SHP77 treated with DMSO at 0.1 percent for 48 hours (cell line): ENCODE measurements at regions not wholly inside any gene's neighbourhood (a gene's known extent, or its start where the extent isn't known, plus 50 kb on each side); places are given as distances from the start of the nearest gene placed in this dataset.
A peak's percentile ranks its signal among the peaks of the same experiment; 100 is the strongest.

Experiments used
- DNase-seq: peaks from one replicate; lab custom pipeline; 2025; lab: John Stamatoyannopoulos, UW

DNA sequence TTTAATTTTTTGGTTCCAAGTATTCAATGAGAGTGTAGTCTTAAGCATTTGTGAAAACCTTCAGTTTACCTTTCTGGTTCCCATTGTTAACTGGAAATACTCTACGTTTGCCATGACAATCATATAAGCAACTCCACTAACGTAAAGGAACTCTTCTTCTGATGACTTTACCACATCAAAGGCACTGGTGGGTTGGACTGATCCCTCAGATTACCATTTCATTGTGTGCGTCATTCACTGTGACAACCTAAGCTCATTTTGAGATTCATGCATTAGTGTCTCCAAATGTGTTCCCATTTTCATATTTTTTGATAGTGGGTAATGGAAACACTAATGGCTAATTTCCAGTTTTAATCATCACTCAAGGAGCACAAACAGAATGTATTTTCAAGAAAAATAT, 119.9 kb upstream of the COL1A2 start:
- no peak for DNase-seq

DNA sequence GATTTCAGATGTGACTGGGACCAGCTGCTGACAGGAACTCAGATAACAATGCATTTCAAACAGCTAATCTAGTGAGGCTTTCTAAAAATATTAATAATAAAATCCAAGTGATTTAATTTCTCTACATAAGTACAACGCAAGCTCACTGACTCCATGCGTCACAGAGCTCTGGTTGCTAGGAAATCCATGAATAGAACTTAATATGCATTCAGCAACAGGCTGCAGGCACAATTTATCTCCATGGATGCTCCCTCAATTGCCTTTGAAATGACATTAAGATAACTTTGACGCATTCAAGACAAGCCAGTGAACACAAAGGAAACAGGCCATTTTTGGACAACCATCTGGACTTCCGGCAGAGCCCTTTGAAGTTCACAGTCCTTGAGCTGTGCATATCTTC, 118.7 kb upstream of the COL1A2 start:
- no peak for DNase-seq

DNA sequence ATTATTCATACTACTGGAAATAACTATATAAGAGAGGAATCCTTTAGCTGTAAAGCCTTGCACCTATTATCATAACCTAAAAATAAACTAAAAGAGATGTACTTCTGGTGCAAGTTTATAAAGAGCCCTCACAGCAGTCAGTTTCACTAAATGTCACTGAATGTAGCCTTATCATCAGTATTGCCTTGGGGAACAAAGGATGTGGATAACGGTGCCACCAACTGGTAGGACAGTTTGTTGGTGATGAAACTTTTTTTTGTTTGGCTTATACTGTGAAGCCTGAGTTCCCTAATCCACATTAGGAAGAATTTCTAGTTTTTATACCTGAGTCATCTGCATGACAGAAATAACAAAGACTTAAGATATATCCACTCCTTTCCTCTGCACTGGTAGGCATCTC, 117.9 kb upstream of the COL1A2 start:
- no peak for DNase-seq

DNA sequence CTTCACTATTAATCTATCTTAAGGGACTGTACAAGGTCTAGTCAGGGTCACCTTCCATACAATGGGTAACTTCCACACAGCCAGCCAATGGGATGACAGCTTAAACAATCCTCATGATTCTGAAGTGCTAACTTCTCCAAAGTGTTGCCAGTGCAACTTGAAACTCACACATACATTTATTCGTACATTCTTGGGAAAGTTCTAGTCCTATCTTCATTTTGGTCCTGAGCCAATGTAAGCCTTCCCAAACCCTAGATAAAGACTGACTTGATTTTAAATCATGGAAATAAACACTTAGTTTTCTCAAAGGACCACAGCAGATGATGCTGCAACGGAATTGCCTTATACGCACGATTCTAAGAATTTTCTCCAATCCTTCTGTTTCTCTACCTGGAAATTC, 117.5 kb upstream of the COL1A2 start:
- no peak for DNase-seq

DNA sequence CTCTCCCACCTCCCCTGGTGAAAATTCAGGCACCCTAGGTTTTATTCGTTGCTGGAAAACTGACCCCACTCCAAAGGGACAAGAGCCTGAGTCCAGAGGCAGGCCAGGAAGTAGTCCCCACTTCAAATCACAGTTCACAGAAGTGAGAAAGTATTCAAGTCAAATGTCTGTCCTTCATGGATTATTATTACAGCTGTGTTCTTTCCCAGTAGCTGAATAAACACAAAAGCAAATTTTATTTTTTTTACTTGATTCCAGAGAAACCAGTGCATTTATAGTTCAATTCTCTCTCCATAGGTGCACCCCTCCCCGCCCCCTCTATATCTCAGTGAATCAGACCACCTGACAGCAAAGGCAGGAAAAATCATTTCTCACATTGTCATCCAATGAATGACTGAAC, 113.8 kb upstream of the COL1A2 start:
- DNase-seq: no peak

DNA sequence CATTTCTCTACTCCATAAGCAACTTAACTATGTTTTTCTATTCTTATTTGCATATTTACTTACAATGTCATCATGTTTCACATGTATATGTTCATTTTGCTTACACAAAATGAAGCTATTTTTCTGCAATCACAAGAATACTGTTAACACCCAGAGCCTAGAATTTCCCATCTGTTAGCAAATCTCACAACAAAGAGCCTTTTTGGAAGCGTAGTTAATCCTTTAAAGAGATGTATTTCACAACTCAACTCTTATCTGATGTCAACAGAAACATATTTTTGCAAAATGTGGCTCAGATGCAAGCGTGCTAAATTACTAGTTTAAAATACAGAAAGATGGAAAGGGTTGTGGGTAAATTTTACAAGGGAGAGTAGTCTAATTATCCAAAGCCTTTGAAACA, 110.6 kb upstream of the COL1A2 start:
- DNase-seq: no peak

DNA sequence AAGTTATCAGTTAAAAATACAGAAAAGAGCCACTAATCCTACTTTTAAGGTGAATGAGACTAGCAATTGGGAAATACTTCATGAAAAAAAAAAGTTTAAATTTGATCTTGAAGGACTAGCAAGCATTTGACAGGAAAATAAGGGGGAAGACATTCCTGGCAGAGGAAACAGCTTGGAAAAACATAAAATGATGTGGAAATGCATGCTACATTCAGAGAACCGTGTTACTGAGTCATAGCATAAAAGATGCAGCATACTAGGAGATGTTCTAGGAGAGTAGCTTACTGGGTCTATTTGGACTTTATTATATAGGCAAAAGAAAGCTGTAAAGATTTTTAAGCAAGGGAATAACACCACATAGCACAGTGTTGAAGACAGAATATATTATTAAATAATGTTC, 108.6 kb upstream of the COL1A2 start:
- DNase-seq: no peak

DNA sequence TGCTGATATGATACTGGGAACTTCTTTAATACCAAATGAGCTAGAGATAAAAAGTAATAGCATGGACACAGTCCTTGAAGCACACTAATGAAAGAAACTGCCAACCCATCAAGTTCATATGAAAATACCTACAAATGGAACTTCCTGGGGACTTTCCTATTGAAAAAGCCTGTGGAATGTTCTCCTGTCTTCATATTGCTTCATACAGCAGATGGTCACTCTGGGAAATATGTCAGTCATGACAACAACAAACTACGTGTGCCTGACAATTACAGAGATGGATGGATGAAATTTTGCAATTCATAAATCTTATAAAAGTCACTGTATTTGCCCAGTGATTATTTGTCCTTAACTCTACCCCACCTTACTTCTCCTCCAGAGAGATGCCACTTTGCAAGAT, 106.6 kb upstream of the COL1A2 start:
- no peak for DNase-seq

DNA sequence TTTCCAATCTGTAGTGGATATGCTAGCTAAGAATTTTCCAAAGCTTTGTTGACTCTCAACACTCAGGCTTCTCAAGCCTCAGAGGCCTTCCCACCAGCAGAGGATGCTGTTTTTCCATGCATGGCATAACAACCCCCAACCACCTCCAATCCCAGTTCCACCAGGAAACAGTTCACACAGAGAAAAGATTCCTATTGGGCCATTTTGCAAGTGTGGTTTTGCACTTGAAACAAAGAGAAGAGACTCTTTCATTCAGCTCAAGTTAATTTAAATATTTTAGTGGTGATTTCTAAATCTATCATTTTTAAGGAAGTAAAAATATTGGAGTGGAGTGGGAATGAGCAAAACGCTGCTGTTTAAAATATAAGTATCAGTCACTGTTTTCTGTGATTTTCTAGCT, 105.6 kb upstream of the COL1A2 start:
- peak; percentile 44 for DNase-seq

DNA sequence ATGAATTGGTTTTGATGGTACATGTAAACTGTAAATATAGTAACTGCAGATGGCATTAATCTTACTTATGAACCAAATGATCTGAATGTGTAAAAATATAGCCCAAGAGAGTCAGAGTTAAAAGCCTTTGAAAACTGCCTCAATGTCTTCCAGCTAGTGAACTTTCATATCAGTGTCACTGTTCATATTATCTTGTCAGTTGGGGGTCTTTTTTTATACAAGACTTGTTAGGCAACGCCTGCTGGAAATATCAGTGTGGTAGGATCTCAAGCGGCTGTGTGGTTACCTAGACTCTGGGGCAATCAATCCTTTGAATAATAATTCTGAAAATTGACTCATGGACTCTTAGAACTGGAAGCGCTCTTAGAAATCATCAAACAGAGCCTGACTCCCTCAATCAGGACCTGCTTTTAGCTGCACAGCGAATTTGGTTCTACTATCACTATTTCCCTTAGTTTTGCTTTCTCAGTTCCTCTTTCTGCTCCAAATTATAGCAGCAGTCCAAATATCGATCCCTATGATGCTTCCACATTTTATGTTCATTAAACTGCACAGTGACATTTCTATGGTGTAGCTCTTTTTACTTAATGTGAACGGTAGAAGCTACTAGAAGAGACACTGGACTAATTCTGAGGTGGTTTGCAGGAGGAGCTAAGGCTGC, 100.1 kb upstream of the COL1A2 start:
- DNase-seq: no peak

DNA sequence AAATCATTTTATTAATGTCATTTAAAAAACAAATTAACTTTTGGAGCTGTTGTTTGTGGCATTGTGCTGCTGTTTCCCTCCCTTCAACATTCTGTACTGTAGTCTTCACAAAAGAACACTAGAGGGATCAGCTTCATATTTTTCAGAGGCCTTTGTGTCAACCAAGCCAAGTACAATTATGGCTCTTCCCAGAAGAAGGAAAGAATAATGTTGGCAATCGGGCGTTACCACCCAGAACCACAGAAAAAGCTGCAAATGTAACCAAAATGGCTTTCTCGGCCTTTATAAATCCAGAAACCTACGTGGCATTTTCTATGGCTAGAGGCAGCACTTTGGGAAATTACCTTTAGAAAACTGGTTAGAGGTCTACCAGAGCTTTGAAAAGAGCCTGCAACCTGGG, 98.8 kb upstream of the COL1A2 start:
- DNase-seq: peak; percentile 40

DNA sequence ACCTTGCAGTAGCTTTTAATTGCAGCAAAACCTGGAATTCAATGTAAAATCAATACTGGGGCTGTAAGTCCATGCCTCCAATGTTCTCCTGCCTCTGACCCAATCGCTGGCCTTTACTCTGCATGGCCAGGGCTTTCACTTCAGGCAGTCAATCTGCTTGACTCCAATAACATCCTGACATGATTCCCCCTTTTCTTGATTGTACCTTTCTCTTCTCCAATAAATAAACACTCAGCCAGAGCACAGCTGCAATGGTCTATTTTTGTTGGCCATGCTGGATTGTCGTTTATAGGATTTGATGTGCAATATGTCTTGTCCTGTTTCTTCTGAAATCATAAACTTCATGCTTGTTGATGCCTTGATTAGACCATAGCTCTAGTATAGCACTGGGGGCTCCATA, 97.8 kb upstream of the COL1A2 start:
- DNase-seq: no peak

DNA sequence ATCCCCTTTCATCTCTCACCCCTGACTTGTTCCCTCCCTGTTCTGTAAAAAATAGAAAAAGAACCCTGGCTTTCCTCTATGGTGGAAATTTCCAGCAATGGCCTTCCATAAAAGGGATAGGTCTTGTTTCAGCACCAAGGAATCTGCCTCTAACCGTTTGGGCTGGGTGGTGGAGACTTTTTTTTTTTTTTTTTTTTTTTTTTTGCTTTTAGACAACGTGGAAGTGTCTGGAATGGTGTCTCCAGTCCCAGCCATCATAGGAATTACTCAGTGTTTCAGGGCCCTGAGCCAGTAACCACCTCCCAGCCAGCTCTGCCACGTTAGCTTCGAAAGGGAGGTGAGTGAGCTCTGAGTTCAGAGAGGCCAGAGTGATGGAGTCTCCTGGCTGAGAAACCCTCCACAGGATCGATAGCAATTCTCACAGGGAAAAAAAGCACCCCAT, 97.3 kb upstream of the COL1A2 start:
- no peak for DNase-seq

DNA sequence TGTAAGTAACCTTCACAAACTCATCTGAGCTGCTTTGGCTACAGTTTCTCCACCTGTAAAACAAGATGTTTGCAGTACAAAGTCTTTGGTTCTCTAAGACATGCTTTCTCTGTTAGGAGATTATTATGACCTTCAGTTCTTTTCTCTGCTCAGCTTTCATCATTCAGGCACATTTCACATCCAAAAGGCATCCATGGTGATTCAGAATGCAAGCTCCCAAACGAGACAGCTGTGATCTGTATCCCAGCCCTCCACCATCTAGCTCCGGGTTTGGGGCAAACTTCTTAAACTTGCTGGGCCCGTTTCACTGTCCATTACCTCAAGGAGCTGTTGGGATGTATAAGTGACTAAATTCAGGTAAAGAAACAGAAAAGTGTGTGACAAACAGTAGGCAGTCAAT, 95.8 kb upstream of the COL1A2 start:
- DNase-seq: no peak

DNA sequence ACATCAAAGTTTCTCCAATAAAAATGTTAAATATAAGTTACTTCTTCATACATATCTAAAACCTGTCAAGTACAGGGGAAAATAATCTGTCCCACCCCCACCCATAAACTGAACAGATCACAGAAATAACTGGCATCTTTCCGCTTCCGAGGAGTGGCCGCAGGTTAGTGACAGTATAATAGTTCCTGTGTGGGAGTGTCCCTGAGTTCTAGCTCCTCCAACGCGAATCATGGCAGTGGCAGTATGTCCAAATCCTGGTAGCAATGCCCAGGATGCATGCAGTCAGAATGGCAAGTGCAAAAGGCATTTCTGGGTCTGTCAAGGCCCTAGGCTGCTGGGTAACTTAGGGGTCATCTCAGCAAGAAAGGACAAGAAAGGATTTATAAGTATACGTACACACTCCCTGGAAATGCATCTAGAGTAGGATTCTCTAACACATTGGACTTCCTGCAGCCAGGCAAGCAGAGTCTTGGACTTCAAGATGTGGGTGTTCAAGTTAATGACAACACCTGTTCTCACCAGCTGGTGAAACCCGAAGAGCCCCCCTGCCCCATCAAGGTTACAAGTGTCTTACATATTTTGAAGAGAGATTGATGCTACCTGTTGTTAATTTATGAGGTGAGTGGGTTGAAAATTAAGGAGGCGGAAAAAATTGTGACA, 94.4 kb upstream of the COL1A2 start:
- no peak for DNase-seq

DNA sequence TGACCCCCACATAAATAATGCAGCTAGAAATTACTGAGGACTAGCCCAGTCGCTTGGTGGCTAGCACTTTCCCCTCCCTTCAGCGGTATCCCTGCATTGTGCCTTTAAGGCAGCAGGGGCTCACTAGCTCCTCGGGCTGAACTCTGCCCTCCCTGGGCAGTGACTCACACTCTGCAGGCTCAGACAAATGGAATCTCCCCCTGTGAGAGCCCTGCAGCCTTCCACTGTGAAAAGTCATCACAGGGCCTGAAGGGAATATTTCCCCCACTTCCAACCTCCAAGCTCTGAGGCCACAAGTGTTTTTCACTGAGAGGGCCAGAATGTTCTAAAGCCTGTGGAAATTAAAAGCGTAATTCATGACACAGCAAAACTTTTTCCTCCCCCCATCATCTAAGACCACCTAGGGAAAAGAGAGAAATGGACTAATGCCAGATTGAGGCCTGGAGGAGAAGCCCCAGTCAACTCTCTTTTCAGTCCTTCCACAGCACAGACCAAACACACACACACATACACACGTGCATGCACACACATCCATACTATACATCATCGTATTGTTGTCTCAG, 93.6 kb upstream of the COL1A2 start:
- no peak for DNase-seq

DNA sequence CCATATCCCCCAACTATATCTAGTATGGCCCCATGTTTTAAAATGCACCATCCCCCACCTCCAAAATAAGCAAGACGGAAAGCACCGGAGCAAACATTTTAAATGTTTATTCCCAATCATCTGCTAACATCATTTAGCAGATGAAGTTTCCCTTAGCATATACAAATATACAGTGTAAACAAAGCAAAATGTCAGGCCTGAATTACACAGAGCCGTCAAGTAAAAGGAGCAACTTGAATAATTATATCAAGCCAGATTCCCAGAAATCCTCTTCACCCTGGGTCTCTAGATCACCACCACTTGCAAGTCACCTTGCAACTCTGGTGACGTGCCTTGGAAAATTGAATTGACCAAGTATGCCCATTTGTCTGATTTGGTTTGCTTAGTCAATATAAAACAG, 91.6 kb upstream of the COL1A2 start:
- no peak for DNase-seq

DNA sequence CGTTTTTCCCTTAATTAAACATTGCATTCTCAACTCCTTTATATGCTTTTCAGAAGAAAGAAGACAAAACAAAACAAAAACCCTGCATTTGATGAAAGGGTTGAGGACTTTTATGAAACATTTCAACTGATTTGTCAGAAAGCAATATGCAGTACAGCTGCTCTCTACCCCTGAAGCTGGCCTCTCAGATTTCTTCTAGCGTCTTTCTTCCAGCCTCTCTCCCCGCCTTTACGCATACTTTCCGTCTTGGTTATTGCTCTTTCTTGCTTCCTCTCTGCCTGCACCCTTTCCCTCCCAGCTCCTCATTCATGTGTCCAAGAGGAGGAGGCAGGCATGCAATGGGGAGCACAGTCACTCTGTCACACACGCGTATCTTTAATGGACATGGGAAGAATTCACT, 91.0 kb upstream of the COL1A2 start:
- DNase-seq: no peak

DNA sequence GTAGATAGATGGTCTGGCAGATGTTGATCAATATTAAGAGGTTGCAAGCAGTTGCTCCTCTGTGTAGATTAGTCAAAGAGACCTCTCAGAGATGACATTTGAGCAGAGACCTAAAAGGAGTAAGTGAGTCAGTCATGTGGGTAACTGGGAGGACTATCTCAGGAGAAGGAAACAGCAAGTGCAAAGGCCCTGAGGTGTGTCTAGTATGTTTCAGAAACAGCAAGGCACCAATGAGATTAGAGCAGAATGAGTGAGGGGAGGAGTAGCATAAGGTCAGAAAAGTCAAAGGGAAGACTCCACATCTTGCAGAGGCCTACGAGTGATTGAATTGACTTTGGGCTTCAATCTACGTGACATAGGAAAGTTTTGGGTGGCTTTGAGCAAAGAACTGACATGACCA, 89.8 kb upstream of the COL1A2 start:
- no peak for DNase-seq

DNA sequence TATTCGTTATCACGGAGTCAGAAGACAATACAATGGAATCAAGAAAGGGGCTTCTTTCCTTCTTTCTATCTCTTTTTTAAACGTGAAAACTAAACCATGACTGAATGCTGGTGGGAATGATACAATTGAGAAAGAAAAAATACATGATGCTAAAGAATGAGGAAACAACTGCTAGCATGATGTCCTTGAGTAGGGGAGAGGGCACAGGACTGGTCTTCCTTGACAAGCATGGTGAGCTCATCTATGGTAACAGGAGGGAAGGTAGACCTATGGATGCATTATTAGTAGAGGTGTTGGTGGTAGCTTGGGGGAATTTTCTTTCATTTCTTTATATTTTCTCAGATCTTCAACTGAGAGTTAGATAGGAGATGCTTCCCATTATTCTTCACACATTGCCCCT, 88.9 kb upstream of the COL1A2 start:
- no peak for DNase-seq

DNA sequence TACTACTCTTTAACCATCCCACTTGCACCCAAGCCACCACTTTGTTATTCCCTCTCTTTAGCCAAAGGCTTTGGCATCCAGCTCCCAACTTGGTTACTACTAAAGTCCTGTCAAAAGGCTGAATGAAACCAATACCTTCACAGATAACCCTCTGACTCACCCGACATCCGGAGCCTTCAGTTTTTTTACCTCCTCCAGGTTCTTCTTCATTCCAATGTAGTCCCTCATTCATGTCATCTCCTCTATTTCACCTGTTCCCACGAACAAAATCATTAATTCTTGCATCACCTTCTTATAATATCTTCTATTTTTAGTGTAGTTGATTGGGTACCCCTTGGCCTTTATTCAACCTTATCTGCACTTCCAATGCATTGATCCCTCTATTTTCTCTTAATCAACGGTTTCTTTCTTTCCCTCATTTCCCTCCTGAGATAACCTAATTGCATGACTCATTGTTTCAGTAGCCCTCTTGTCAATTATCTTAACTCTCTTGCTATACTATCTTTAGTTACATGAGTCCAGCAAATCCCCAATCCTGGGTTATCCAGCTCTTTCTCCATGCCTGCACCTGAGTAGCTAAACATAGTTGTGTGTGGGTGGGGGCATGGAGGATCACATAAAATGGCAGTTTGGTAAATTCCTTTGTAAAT, 87.2 kb upstream of the COL1A2 start:
- no peak for DNase-seq

DNA sequence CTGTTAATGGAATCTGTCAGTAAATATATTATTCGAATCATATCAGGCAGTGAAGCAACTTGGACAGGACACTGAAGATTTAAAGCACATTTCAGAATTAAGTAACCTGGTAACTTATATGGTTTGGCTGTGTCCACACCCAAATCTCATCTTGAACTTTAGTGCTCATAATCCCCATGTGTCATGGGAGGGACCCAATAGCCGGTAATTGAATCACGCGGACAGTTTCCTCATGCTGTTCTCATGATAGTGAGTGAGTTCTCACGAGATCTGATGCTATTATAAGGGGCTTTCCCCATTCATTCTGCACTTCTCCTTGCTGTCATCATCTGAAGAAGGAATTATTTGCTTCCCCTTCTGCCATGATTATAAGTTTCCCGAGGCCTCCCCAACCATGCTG, 83.2 kb upstream of the COL1A2 start:
- DNase-seq: no peak

DNA sequence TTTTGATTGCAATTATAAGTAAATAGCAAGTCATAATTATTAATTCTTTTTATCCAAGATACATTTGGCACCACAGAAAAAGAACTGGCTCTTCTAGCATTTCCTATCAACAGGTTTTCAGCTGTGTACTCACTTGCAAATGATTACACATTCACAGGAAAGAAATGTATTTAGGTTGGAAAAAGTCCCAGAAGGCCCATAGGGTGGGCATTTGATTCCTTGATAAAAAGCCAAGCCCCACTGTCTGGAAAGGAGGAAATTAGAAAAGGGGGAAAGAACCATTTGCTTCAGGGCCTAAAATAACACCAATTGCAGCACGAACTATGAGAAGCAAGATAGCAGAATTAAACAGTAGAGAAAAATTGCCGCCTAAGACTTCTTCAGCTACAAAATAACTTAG, 80.8 kb upstream of the COL1A2 start:
- no peak for DNase-seq
